GM18858 (cell line): ENCODE measurements at regions not wholly inside any gene's neighbourhood (a gene's known extent, or its start where the extent isn't known, plus 50 kb on each side); places are given as distances from the start of the nearest gene placed in this dataset.
"Not testable (repeated sequence)": the region's sequence is repeated elsewhere in the genome, so short reads cannot be mapped to it uniquely, and the experiment has no call there.

ENCODE experiments used
- ATAC-seq: cut with Tn5 transposase; IDR thresholded peaks from one replicate; pipeline ENCODE4 v1.9.1; 2021; ENCODE audit not compliant: unreplicated experiment

DNA sequence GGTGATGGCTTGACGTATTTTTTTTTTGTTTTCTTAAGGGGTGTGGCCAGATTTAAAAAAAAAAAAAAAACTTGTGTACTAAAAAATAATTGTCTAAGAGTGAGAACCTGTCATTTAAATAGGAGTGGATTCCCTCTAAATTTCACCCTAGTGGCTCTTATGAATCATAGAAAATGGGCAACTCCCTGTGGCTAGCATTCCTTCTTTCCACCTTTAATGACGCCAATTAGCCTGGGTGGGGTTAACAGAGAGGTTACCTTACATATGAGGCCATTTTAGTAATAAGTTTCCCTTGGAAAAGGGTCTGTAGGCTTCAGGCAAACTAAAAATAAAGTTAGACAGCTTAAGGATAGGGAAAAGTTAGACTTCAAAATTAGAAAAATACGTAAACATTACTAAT is 223.5 kb upstream of the FAM241A start:
- no peak for ATAC-seq

GRCh38 chr4:111923786-111924185 is 221.5 kb upstream of the FAM241A start:
- ATAC-seq, result no peak

DNA sequence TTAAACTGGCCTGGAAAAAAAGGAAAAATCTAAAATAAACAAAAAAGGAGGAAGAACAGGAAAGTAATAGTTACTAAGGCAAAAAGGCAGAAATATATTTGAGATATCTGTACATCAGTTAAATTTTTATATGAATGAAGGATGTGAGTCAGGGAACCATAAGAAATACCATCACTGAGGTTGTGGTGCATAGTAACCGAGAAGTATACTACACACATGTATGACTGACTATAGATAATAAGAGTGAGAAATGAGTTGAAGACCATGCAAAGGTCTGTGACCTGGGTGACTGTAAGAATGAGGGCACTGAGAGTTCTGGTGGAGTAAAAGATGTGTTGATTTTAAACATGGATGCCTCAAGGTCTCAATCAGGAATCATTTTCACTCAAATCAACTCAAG is 220.6 kb upstream of the FAM241A start:
- ATAC-seq, result no peak

GRCh38 chr4:111930659-111931058 is 214.6 kb upstream of the FAM241A start:
- peak; percentile 98 for ATAC-seq

- no peak for ATAC-seq
Observed at GRCh38 chr4:111933703-111934102, 211.6 kb upstream of the FAM241A start.

- ATAC-seq, result no peak
Observed at GRCh38 chr4:111934314-111934713, 210.9 kb upstream of the FAM241A start.

DNA sequence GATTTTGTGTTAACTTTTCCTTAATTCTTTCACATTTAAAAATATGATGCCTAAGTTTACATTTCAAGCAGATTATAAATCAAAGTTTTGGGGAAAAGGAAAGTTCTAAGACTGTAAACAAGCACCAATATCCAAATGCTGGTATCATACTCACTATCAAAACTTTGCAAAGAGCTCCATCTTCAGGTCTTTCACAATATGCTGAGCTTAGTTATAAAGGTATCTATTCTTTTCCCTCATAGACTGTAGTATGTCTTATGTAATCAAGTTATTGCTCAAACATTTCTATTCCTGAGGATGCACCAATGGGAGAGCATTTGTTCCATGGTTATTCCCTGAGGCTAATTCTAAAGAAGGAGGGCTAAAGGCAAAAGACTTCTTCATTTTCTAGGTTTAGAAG is 207.9 kb upstream of the FAM241A start:
- ATAC-seq, result peak; percentile 81

DNA sequence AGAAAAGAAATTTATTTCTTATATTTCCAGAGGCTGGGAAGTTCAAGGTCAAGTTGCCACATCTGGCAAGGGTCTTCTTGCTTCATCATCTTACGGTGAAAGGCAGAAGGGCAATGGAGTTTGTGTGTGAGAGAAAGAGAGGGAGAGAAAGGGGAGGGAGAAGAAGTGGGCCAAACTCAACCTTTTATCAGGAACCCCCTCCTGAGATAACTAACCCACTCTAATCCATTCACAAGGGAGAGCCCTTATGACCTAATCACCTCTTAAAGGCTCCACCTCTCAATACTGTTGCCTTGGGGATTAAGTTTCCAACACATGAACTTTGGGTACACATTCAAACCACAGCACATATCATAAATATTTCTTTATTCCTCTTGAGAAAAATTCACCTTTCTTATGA is 203.3 kb upstream of the FAM241A start:
- no peak for ATAC-seq

DNA sequence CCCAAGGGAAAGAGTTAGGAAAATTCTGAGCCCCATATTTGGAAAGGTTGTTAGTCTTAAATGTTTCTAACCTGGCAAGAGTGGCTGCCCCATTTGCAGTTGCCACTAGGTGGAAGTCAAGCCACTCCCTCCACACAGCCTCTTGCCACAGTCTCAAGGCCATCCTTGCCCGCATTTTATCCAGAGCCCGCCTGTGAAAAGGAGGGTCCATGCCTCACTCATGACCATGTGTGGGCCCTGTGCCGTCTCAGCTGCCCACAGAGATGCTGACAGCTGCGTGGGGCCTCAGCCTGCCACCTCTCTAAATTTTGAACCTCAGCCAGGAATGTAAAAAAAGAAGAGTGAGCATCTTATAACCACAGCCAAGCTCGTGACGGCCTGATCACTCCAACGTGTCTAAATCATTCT is 201.5 kb upstream of the FAM241A start:
- ATAC-seq, result peak; percentile 95

DNA sequence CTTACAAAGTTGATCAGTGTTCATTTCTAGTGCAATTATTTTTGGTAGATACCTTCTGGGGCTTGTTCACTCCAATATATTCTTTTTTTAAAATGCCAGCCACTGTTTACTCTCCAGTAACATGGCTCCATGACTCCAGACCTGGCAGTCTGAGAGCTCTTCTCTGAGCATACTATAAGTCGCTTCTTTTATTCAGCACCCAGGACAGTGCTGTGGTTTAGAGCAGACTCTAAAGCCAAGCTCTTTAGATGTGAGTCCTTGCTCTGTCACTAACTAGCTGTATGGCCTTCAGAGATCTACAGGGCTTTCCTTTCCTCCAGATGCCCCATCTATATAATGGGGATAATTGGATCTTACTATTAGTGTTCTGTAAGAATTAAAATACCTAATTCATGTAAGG is 200.2 kb upstream of the FAM241A start:
- ATAC-seq, result no peak

DNA sequence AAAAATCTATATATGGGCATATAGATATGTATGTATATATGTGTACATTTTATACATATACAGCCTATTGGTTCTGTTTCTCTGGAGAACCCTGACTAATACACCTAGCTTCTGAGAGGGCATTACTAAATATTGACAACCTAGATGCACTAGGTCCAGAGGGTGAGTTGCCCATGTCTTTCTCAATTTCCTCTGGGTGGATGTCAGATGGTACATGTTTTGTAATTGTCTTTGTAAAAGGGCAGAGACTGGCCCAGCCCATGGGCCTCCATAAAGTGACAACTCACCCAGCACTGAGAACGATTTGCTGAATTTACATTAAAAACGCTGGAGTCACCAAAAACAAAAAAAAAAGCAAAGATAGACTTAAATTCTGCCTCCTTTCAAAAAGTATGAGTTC is 198.5 kb upstream of the FAM241A start:
- ATAC-seq, result no peak

- no peak for ATAC-seq
Observed at GRCh38 chr4:111952688-111953087, 192.6 kb upstream of the FAM241A start.

- ATAC-seq, result no peak
Observed at GRCh38 chr4:111954550-111954949, 190.7 kb upstream of the FAM241A start.

DNA sequence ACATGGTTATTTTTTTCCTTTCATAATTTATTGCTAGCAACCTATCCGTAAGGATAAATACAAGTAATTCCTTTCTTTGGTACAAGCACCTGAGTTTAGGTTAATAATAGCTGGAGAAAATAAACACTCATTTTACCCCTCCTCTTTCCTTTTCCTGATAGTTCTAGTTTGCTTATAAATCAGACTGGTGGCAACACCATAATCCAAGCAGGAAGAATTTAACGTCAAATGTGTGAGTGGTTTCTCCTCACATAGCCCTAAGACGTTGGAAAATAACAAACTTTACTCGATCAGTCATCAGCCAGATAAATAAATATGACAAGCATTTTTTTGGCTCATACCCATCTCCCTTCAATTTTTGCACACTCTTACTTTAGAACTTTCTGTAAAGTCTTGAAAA is 190.3 kb upstream of the FAM241A start:
- no peak for ATAC-seq

- no peak for ATAC-seq
Observed at GRCh38 chr4:111957116-111957515, 188.1 kb upstream of the FAM241A start.

DNA sequence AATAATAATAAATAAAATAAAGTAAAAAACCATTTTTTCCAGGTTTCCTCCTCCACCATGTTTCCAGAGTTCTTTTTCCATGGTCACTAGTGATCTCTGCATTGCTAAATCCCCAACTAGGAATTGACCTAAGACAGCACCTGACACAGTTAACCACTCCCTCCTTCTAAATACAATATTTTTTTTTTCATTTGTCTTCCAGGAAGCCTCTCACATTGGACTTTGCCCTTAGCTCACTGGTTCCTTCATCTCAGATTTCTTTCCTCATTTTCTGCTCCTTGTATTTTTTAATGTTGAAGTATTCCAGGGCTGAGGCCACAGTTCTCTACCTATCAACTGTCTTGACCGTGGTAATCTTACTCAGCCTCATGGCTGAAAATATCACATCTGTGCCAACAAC is 187.3 kb upstream of the FAM241A start:
- no peak for ATAC-seq

- peak; percentile 25 for ATAC-seq
Observed at GRCh38 chr4:111959222-111959621, 186.0 kb upstream of the FAM241A start.

- peak; percentile 89 for ATAC-seq
Observed at GRCh38 chr4:111960241-111960667, 185.0 kb upstream of the FAM241A start.

GRCh38 chr4:111961026-111961425 is 184.2 kb upstream of the FAM241A start:
- ATAC-seq, result not testable (repeated sequence)

- no peak for ATAC-seq
Observed at GRCh38 chr4:111961809-111962208, 183.4 kb upstream of the FAM241A start.

DNA sequence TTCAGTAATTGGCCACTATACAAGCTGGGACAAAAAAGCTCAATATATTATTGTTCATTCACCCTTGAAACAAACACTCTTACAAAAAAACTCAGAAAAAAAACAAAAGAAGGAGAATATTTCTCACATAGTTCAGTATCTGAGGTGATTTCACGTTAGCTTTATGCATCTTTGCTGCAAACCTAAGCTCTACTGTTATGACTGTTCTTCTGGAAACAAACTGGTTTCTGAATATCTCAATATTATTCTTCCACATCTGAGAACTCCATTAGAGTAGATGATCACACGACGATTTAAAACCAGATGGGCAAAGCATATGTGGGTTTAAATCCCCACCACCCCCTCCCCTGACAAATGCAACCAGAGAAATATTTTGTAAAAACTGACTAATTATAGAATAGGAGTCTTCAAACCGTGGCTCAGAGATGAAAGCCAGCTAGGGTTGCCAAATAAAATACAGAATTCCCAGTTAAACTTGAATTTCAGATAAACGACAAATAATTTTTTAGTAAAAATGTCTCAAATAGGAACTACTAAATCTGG is 182.0 kb upstream of the FAM241A start:
- peak; percentile 24 for ATAC-seq

GRCh38 chr4:111977419-111977965 is 167.8 kb upstream of the FAM241A start:
- ATAC-seq, result no peak

DNA sequence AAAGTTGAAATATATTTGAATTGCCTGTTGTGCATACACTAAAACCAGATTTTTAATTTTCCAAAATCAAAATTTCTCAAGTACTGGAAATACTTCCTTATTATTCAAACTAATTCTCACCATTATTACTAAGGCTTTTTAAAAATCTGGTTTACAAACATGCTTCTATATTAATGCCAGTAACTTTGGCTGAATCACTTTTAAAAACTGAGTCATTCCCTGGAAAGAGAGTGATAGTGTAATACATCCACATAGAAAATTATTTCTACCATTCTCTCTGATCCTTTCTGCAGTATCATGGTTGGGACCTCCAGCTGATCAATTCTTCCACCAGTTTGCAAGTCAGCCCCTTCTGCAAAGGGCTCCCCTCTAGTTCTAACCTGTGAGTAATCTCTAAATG is 165.3 kb upstream of the FAM241A start:
- ATAC-seq, result no peak
